ENCODE measurements at regions not wholly inside any gene's neighbourhood (a gene's known extent, or its start where the extent isn't known, plus 50 kb on each side); places are given as distances from the start of the nearest gene placed in this dataset.

DNA sequence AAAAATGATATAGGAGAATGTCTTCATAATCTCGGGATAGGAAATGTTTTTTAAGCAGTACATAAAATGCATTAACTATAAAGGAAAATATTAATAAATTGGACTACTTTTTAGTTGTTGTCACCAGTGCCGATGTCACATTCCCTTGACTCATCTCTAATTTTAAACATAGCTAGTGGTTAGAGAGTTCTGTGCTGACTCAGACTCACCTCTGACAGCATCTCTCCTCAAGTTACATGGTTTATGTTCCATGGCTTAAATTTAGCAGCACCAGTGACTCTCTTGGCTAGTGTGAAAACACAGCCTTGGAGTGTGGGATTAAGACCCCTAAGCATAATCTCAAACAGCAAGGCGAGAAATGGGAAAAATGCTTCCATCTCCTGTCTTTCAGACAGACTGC lies 311.8 kb upstream of the MMS22L start:
- TF ChIP-seq, protein P1, sequence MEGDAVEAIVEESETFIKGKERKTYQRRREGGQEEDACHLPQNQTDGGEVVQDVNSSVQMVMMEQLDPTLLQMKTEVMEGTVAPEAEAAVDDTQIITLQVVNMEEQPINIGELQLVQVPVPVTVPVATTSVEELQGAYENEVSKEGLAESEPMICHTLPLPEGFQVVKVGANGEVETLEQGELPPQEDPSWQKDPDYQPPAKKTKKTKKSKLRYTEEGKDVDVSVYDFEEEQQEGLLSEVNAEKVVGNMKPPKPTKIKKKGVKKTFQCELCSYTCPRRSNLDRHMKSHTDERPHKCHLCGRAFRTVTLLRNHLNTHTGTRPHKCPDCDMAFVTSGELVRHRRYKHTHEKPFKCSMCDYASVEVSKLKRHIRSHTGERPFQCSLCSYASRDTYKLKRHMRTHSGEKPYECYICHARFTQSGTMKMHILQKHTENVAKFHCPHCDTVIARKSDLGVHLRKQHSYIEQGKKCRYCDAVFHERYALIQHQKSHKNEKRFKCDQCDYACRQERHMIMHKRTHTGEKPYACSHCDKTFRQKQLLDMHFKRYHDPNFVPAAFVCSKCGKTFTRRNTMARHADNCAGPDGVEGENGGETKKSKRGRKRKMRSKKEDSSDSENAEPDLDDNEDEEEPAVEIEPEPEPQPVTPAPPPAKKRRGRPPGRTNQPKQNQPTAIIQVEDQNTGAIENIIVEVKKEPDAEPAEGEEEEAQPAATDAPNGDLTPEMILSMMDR (IDR thresholded peaks at IDR 0.05; ENCODE audit: insufficient read depth, low read length) = no peak
- TF ChIP-seq POLR2AphosphoS5 (IDR thresholded peaks at IDR 0.05; ENCODE audit: low read depth) (no peak), GABPA (IDR thresholded peaks at IDR 0.05; ENCODE audit: low read depth) (no peak)

Data from HL-60 (cell line).